HEK293T (cell line): ENCODE measurements at regions not wholly inside any gene's neighbourhood (a gene's known extent, or its start where the extent isn't known, plus 50 kb on each side); places are given as distances from the start of the nearest gene placed in this dataset.

Source experiments
- BHLHE40 ChIP-seq: fragments of 450-650 bp; IDR thresholded peaks from 2 replicates; pipeline ENCODE4 v1.6.1; 2016; ENCODE audit warnings: mild to moderate bottlenecking, moderate library complexity, borderline replicate concordance
- CTBP1 ChIP-seq: fragments of 450-650 bp; IDR thresholded peaks from 2 replicates; pipeline ENCODE4 v1.6.1; 2016; ENCODE audit warnings: borderline replicate concordance
- ELF4 ChIP-seq: fragments of 450-650 bp; IDR thresholded peaks from 2 replicates; pipeline ENCODE4 v1.6.1; 2017; ENCODE audit warnings: antibody characterized with exemption
- FOXA1 ChIP-seq: fragments of 450-650 bp; IDR thresholded peaks from 2 replicates; pipeline ENCODE4 v1.6.1; 2016; ENCODE audit warnings: mild to moderate bottlenecking
- FOXK2 ChIP-seq: fragments of 450-650 bp; IDR thresholded peaks from 2 replicates; pipeline ENCODE4 v1.6.1; 2016; ENCODE audit warnings: mild to moderate bottlenecking
- FOXM1 ChIP-seq: fragments of 450-650 bp; IDR thresholded peaks from 2 replicates; pipeline ENCODE4 v1.6.1; 2017; ENCODE audit warnings: mild to moderate bottlenecking, borderline replicate concordance
- HDGF ChIP-seq: fragments of 450-650 bp; IDR thresholded peaks from 2 replicates; pipeline ENCODE4 v1.6.1; 2017; ENCODE audit warnings: antibody characterized with exemption, borderline replicate concordance
- L3MBTL2 ChIP-seq: fragments of 450-650 bp; conservative IDR thresholded peaks from 2 replicates; pipeline ENCODE4 v1.6.1; 2016; ENCODE audit warnings: mild to moderate bottlenecking
- LEF1 ChIP-seq: fragments of 450-650 bp; IDR thresholded peaks from 2 replicates; pipeline ENCODE4 v1.6.1; 2017; ENCODE audit warnings: mild to moderate bottlenecking, borderline replicate concordance
- NFRKB ChIP-seq: fragments of 450-650 bp; IDR thresholded peaks from 2 replicates; pipeline ENCODE4 v1.6.1; 2016; ENCODE audit warnings: mild to moderate bottlenecking, moderate library complexity
- PKNOX1 ChIP-seq: fragments of 450-650 bp; IDR thresholded peaks from 2 replicates; pipeline ENCODE4 v1.6.1; 2016
- SP1 ChIP-seq: fragments of 450-650 bp; IDR thresholded peaks from 2 replicates; pipeline ENCODE4 v1.6.1; 2017
- SUZ12 ChIP-seq: fragments of 450-650 bp; IDR thresholded peaks from 2 replicates; pipeline ENCODE4 v1.6.1; 2016; ENCODE audit warnings: mild to moderate bottlenecking
- ZNF384 ChIP-seq: fragments of 450-650 bp; IDR thresholded peaks from 2 replicates; pipeline ENCODE4 v1.6.1; 2016

GRCh38 chr12:30030693-30031374 lies 247.1 kb upstream of the TMTC1 start:
- no peak for TF ChIP-seq L3MBTL2
- no peak for TF ChIP-seq SUZ12
- no peak for TF ChIP-seq FOXM1
- TF ChIP-seq HDGF: no peak
- TF ChIP-seq PKNOX1: no peak
- TF ChIP-seq FOXA1: no peak
- no peak for TF ChIP-seq NFRKB
- no peak for TF ChIP-seq LEF1
- no peak for TF ChIP-seq CTBP1
- TF ChIP-seq BHLHE40: no peak
- TF ChIP-seq ELF4: no peak
- TF ChIP-seq FOXK2: no peak
- TF ChIP-seq ZNF384: no peak
- no peak for TF ChIP-seq SP1
